ENCODE measurements at regions not wholly inside any gene's neighbourhood (a gene's known extent, or its start where the extent isn't known, plus 50 kb on each side); places are given as distances from the start of the nearest gene placed in this dataset.

DNA sequence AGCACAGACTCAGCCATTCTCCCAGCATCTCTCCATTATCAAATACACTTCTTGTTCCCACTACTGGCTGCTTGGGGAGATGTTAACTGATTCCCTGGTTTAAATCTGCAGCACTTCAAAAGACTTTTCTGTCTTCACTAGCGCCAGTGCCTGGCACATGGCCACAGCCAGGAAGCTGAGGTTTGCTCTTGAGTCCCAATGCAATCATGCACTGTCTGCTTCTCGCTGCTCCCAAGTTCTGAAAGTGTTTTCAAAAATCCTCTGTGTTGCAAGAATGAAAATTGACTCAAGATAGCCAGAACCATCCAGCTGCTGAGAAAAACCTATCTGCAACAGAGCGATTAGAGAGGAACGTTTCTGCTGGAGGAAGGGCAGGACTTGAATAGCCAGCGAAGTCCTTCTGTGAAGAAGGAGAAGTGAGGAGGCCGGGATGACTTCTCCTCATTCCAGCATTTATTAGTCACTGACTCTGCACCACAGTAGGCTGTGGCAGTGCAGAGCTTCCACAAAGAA lies 358.4 kb upstream of the NR2F2 start:
- TF ChIP-seq CTCF (IDR thresholded peaks at IDR 0.05) = no peak
- no peak for TF ChIP-seq POLR2A (IDR thresholded peaks at IDR 0.05)

Data from body of pancreas (tissue), 4 donors.